PC-3 (cell line): ENCODE measurements at regions not wholly inside any gene's neighbourhood (a gene's known extent, or its start where the extent isn't known, plus 50 kb on each side); places are given as distances from the start of the nearest gene placed in this dataset.
"Not testable (repeated sequence)": the region's sequence is repeated elsewhere in the genome, so short reads cannot be mapped to it uniquely, and the experiment has no call there.

Experiments
- CTCF ChIP-seq: fragments of 300-600 bp; sonication (generic); conservative IDR thresholded peaks from 2 replicates; pipeline ENCODE4 v1.5.1; 2017; ENCODE audit warnings: antibody characterized with exemption, low read depth, mild to moderate bottlenecking, low read length
- EZH2 ChIP-seq: fragments of 300-600 bp; sonication (generic); IDR thresholded peaks from one replicate; pipeline ENCODE4 v1.6.1; 2017; ENCODE audit warnings: antibody characterized with exemption, mild to moderate bottlenecking, low read length; ENCODE audit not compliant: unreplicated experiment
- EZH2phosphoT487 ChIP-seq: fragments of 300-600 bp; sonication (generic); IDR thresholded peaks from 2 replicates; pipeline ENCODE4 v1.6.1; 2018; ENCODE audit warnings: mild to moderate bottlenecking, antibody characterized with exemption, low read length, borderline replicate concordance

- TF ChIP-seq CTCF, EZH2, EZH2phosphoT487: not testable (repeated sequence)
These were observed 5417.4 kb upstream of the TPTE start for GRCh38 chr21:5103880-5104561.
